HG03097 (cell line): ENCODE measurements at regions not wholly inside any gene's neighbourhood (a gene's known extent, or its start where the extent isn't known, plus 50 kb on each side); places are given as distances from the start of the nearest gene placed in this dataset.
"Not testable (repeated sequence)": the region's sequence is repeated elsewhere in the genome, so short reads cannot be mapped to it uniquely, and the experiment has no call there.

Experiments
- ATAC-seq: cut with Tn5 transposase; IDR thresholded peaks from one replicate; pipeline ENCODE4 v1.9.1; 2021; ENCODE audit not compliant: unreplicated experiment, low FRiP score

GRCh38 chr4:123127218-123127617 is 204.8 kb upstream of the NUDT6 start:
- no peak for ATAC-seq

DNA sequence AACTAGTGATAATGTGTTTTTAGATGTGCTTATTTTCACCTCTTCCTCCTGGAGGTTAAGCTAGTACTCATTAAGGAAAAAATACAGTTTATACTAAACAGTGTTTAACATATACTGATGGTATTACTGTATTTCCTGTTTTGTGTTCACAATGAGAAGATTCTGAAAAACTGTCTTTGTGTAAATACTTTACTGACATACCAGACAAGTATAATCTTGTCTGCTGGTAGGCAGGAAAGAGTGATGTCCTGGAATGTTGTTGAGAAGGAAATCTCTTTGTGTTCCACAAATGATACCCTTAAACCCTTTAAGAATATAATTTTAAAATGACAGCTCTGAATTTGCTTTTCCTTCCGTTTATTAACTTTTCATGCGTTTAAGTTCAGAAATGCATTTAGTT is 205.5 kb upstream of the NUDT6 start:
- ATAC-seq: no peak

- ATAC-seq: no peak
Observed at GRCh38 chr4:123133397-123134050, 211.1 kb upstream of the NUDT6 start.

DNA sequence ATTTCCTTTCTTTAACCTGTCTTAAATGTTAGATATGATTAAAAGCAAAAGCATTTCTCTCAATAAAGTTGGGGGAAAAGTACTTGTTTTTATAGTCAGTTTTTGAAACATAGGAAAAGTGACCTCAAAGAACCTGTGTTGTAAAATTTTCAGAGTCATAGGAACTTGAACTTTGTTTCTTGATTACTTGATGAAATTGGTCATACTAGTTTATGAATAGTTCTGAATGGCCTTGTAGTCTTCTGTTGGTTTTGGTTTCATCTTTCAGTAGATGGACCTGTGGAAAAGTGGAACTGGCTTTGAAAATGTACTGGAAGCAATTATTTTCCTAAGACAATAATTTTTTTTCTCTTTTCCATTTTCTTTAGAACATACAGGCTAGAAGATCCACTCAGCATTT is 222.2 kb upstream of the NUDT6 start:
- ATAC-seq: no peak

GRCh38 chr4:123158576-123158975 is 236.2 kb upstream of the NUDT6 start:
- ATAC-seq: no peak

DNA sequence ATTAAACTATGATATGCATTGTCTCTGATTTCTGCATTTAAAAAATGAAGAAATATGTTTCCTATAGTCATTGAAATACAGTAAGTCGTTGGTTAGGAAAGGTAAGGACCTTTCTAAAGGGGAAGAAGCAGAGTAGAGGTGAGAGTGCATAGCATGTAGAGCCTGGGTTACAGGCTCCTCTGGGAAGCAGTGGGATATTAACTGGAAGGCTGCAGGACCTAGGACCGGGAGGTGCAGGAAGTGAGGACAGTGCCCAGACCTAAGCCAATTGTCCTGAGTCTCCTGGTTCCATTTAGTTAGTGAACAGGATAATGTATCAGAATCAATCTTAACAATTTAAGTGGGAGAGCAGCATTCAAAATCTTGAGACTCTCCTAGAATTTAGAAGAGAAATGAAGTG is 237.1 kb upstream of the NUDT6 start:
- no peak for ATAC-seq

- no peak for ATAC-seq
Observed at GRCh38 chr4:123162859-123163258, 233.7 kb upstream of the SPRY1 start.

DNA sequence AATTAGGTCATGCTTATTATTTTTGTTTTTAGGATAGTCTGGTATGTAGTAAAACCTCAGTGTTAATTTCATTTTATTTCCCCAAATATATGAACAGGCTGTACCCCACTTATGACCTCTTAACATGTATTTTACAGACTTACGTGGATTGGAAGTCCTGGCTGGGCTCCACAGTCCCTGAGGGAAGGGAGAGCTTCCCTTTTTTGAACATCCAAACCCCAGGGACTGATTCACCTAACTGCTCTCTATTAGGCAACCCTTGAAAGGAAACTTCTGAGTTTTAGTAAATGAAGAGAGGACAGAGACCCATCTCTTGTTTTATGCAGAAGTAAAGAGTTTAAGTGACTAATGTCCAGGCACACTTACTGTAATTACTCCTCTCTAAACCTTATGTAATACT is 233.1 kb upstream of the SPRY1 start:
- ATAC-seq: no peak

DNA sequence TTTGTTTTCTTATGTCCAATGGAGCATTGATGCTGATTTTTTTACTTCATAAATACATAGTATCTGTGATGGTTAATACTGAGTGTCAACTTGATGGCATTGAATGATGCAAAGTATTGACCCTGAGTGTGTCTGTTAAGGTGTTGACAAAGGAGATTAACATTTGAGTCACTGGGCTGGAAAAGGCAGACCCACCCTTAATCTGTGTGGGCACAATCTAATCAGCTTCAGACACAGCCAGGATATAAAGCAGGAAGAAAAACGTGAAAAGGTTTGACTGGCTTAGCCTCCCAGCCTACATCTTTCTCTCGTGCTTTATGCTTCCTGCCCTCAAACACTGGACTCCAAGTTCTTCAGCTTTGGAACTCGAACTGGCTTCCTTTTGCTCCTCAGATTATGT is 230.6 kb upstream of the SPRY1 start:
- ATAC-seq: no peak

DNA sequence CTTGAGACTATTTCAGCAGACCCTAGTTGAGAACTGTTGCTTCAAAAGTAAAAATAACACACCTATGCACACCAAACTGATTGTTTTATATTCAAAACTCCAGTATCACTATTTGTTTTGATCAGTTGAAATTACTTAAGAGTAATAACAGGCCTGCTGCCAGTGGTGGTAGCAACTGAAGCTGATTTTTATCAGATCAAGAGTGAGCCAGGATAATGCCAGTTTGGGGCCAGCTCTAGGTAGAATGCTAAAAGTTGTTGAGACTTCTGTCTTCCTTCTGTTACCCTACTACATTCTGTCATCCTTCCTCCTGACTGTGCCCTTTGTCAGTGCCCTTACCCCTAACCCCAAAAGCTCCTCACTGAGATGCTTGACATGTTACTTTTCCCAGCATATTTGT is 228.7 kb upstream of the SPRY1 start:
- ATAC-seq: no peak

GRCh38 chr4:123168812-123169211 is 227.8 kb upstream of the SPRY1 start:
- ATAC-seq: no peak

DNA sequence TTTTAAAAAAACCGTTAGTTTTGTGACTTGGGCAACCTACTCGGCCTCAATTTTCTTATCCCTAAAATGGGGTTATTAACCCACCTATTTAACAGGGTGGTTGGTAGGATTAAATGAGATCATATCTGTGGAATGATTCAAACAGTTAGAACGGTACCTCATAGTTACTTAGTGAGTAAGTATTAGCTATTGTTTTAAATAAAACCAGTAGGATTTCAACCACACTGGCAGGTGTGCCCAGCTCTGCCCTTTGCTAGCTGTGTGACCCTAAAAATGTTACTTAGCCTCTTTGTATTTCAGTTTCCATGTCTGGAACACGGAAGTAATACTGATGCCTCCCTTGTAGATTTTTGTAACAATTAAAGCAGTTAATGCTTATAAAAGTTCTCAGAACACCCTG is 225.8 kb upstream of the SPRY1 start:
- no peak for ATAC-seq

- ATAC-seq: no peak
Observed at GRCh38 chr4:123176605-123177004, 220.0 kb upstream of the SPRY1 start.

DNA sequence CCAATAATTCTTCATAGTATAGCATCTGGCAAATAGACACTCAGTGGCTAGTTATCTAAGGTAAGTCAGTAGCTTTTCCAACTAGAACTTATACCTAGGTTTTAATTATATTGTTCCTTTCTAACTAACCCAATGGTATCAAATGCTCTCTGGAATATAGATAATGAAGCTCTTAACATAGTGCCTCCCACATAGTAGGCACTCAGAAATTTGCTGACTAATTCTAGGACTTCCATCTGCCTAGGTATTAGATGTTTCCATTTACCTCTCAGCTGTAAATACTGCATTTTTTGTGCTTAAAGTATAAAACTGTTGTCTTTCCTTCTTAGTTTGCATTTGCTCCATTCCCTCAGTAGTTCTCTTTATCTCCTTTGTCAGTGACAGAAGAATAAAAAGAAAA is 214.3 kb upstream of the SPRY1 start:
- ATAC-seq: no peak

GRCh38 chr4:123183308-123183707 is 213.3 kb upstream of the SPRY1 start:
- no peak for ATAC-seq

GRCh38 chr4:123183754-123184153 is 212.8 kb upstream of the SPRY1 start:
- not testable (repeated sequence) for ATAC-seq

GRCh38 chr4:123186731-123187130 is 209.9 kb upstream of the SPRY1 start:
- no peak for ATAC-seq

GRCh38 chr4:123190176-123190575 is 206.4 kb upstream of the SPRY1 start:
- no peak for ATAC-seq

- ATAC-seq: no peak
Observed at GRCh38 chr4:123191728-123192127, 204.9 kb upstream of the SPRY1 start.

GRCh38 chr4:123193802-123194367 is 202.7 kb upstream of the SPRY1 start:
- no peak for ATAC-seq

- ATAC-seq: no peak
Observed at GRCh38 chr4:123198706-123199105, 197.9 kb upstream of the SPRY1 start.

- ATAC-seq: no peak
Observed at GRCh38 chr4:123200051-123200940, 196.3 kb upstream of the SPRY1 start.
